Osteoblast (primary cell): ENCODE measurements at regions not wholly inside any gene's neighbourhood (a gene's known extent, or its start where the extent isn't known, plus 50 kb on each side); places are given as distances from the start of the nearest gene placed in this dataset.

Source experiments
- DNase-seq: peaks from one replicate; pipeline ENCODE4 v3.0.0; 2011; ENCODE audit warnings: low spot score, mixed read lengths; ENCODE audit not compliant: insufficient read length; ENCODE audit errors: missing footprints
- H2AFZ ChIP-seq: 2 replicates; pipeline ENCODE4 v1.6.0; 2011; ENCODE audit warnings: mild to moderate bottlenecking, low read length
- H3K27ac ChIP-seq: 2 replicates; pipeline ENCODE4 v1.5.1; 2011; ENCODE audit warnings: mild to moderate bottlenecking, low read depth, low read length, moderate library complexity
- H3K27me3 ChIP-seq: 2 replicates; pipeline ENCODE4 v1.6.0; 2012; ENCODE audit warnings: mild to moderate bottlenecking, control low read depth, inconsistent platforms, low read length, moderate library complexity; ENCODE audit not compliant: insufficient read depth
- H3K36me3 ChIP-seq: 2 replicates; pipeline ENCODE4 v1.5.1; 2011; ENCODE audit warnings: mild to moderate bottlenecking, low read length, control low read depth, moderate library complexity; ENCODE audit not compliant: insufficient read depth
- H3K4me1 ChIP-seq: 2 replicates; pipeline ENCODE4 v1.5.1; 2011; ENCODE audit warnings: mild to moderate bottlenecking, low read length, control low read depth, moderate library complexity; ENCODE audit not compliant: insufficient read depth
- H3K4me2 ChIP-seq: 2 replicates; pipeline ENCODE4 v1.6.0; 2011; ENCODE audit warnings: mild to moderate bottlenecking, low read length; ENCODE audit not compliant: insufficient read depth
- H3K4me3 ChIP-seq: fragments of 200-600 bp; sonication (generic); 3 replicates; pipeline ENCODE4 v1.5.1; 2012; ENCODE audit warnings: mild to moderate bottlenecking, low read length, inconsistent platforms; ENCODE audit not compliant: insufficient read depth
- H3K79me2 ChIP-seq: 2 replicates; pipeline ENCODE4 v1.6.0; 2012; ENCODE audit warnings: mild to moderate bottlenecking, low read length, control low read depth, inconsistent platforms; ENCODE audit not compliant: insufficient read depth
- H3K9me3 ChIP-seq: 2 replicates; pipeline ENCODE4 v1.5.1; 2011; ENCODE audit warnings: low read depth, low read length, control low read depth
- H4K20me1 ChIP-seq: 2 replicates; pipeline ENCODE4 v1.6.0; 2012; ENCODE audit warnings: mild to moderate bottlenecking, low read length, control low read depth; ENCODE audit not compliant: insufficient read depth
- CTCF ChIP-seq: IDR thresholded peaks from 2 replicates; pipeline ENCODE4 v1.5.1; 2011; ENCODE audit warnings: mild to moderate bottlenecking, low read depth, low read length, moderate library complexity; ENCODE audit errors: extremely low read depth

GRCh38 chr20:60144404-60144803, 186.2 kb downstream of the CDH26 start:
- no peaks in the 10 kb centered on the region for H3K9me3 ChIP-seq
- no peak overlapping the region for H3K4me3 ChIP-seq
- no peaks in the 10 kb centered on the region for H3K4me1 ChIP-seq
- no peak for TF ChIP-seq CTCF
- H3K27me3 ChIP-seq = no peaks in the 10 kb centered on the region
- no peaks in the 10 kb centered on the region for H3K36me3 ChIP-seq
- no peaks in the 10 kb centered on the region for H3K79me2 ChIP-seq
- DNase-seq = no peak
- H4K20me1 ChIP-seq = no peaks in the 10 kb centered on the region
- no peak overlapping the region for H3K27ac ChIP-seq
- H3K4me2 ChIP-seq = no peak overlapping the region
- no peak overlapping the region for H2AFZ ChIP-seq

GRCh38 chr20:60144974-60145527, 186.8 kb downstream of the CDH26 start:
- Histone ChIP-seq H3K27ac (no peak overlapping the region), H2AFZ (no peak overlapping the region), H3K4me1 (no peaks in the 10 kb centered on the region), H3K79me2 (no peaks in the 10 kb centered on the region), H3K4me2 (no peak overlapping the region), H3K36me3 (no peaks in the 10 kb centered on the region), H3K27me3 (no peaks in the 10 kb centered on the region), H4K20me1 (no peaks in the 10 kb centered on the region), H3K9me3 (no peaks in the 10 kb centered on the region), H3K4me3 (no peak overlapping the region)
- DNase-seq = no peak
- no peak for TF ChIP-seq CTCF

- H3K4me2 ChIP-seq = no peak overlapping the region
- H2AFZ ChIP-seq = no peak overlapping the region
- TF ChIP-seq CTCF = no peak
- H3K27me3 ChIP-seq = no peaks in the 10 kb centered on the region
- H4K20me1 ChIP-seq = no peaks in the 10 kb centered on the region
- no peaks in the 10 kb centered on the region for H3K36me3 ChIP-seq
- H3K79me2 ChIP-seq = no peaks in the 10 kb centered on the region
- no peaks in the 10 kb centered on the region for H3K4me1 ChIP-seq
- no peak overlapping the region for H3K27ac ChIP-seq
- no peak overlapping the region for H3K4me3 ChIP-seq
- DNase-seq = no peak
- H3K9me3 ChIP-seq = no peaks in the 10 kb centered on the region
Observed at GRCh38 chr20:60147004-60147403, 188.8 kb downstream of the CDH26 start.

- no peaks in the 10 kb centered on the region for H3K79me2 ChIP-seq
- H3K4me2 ChIP-seq = no peak overlapping the region
- no peak for DNase-seq
- no peaks in the 10 kb centered on the region for H3K36me3 ChIP-seq
- no peak for TF ChIP-seq CTCF
- H4K20me1 ChIP-seq = no peaks in the 10 kb centered on the region
- no peaks in the 10 kb centered on the region for H3K9me3 ChIP-seq
- no peaks in the 10 kb centered on the region for H3K4me1 ChIP-seq
- no peaks in the 10 kb centered on the region for H3K27me3 ChIP-seq
- H3K27ac ChIP-seq = no peak overlapping the region
- H3K4me3 ChIP-seq = no peak overlapping the region
- H2AFZ ChIP-seq = no peak overlapping the region
Observed at GRCh38 chr20:60148885-60149284, 190.7 kb downstream of the CDH26 start.
